ENCODE measurements at regions not wholly inside any gene's neighbourhood (a gene's known extent, or its start where the extent isn't known, plus 50 kb on each side); places are given as distances from the start of the nearest gene placed in this dataset.

DNA sequence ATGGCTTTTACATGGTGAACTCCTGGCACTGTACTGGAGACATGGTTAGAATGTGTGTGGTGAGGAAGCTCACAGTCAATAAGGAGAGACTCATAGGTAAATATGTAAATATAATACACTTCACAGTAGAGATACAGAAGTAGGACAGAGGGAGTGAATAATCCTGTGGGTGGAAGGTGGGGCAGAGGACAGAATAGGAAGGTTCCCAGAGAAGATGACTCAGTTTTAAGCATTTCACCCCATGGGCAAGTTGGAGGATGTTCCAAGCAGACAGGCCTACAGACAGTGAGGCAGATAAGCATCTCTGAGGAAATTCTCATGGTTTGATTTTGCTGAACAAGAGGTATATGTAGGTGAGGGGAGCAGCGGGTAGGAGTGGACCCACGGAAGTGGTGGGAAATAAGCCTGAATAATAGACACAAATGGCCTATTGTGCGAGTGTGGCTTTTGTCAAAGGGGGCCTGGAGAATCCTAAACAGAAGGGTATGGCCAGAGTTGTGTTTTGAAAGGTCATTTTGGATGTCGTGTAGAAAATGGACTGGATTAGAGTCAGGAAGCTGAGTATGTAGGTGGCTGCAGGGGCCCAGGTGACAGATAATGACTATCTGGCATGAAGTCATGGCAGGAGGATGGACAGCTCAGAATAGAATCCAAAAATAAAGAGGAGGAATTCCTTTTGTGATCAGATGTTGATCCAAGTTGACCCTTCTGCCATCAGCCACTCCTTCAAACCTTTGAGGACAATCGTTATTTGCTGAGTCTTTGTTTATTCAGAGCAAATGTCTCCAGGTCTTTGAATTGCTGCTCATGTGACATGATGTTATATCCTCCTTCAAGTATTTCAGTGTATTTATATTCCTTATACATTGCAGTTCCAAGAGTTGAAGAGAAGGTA is 97.3 kb upstream of the THRB start:
- DNase-seq (ENCODE audit: low read depth, low spot score): no peak
- ChIA-PET POLR2A (no interaction called here), CTCF (interaction anchor here (1.4 kb wide), 1 partner anchor 92 kb away, joined by 3 read pairs; no protein-coding TSS in a partner anchor)
- no peak overlapping the region for H3K4me3 ChIP-seq (ENCODE audit: low read depth, low read length)
- TF ChIP-seq, protein P1, sequence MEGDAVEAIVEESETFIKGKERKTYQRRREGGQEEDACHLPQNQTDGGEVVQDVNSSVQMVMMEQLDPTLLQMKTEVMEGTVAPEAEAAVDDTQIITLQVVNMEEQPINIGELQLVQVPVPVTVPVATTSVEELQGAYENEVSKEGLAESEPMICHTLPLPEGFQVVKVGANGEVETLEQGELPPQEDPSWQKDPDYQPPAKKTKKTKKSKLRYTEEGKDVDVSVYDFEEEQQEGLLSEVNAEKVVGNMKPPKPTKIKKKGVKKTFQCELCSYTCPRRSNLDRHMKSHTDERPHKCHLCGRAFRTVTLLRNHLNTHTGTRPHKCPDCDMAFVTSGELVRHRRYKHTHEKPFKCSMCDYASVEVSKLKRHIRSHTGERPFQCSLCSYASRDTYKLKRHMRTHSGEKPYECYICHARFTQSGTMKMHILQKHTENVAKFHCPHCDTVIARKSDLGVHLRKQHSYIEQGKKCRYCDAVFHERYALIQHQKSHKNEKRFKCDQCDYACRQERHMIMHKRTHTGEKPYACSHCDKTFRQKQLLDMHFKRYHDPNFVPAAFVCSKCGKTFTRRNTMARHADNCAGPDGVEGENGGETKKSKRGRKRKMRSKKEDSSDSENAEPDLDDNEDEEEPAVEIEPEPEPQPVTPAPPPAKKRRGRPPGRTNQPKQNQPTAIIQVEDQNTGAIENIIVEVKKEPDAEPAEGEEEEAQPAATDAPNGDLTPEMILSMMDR (IDR thresholded peaks at IDR 0.05; ENCODE audit: insufficient read depth, low read length, missing control alignments): no peak

DNA sequence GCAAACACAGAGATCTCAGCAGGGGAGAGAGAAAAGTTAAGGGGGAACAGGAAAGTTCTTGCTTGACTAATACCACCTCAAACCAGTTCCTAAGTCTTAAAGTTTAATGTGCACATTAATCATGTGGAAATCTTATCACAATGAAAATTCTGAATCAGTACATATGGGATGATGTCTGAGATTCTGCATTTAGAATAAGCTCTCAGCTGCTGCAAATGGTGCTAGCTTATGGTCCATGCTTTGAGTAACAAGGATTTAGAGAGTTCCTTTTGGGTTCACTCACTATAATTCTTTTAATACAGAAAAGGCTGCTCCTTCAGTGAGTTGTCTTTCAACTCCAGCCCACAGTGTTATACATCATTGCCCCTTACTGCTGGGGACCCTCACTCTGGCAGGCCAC is 99.5 kb upstream of the THRB start:
- TF ChIP-seq, protein P1 (IDR thresholded peaks at IDR 0.05; ENCODE audit: insufficient read depth, low read length, missing control alignments): no peak
- DNase-seq (ENCODE audit: low read depth, low spot score): no peak
- POLR2A ChIA-PET: no interaction called here
- CTCF ChIA-PET: no interaction called here
- H3K4me3 ChIP-seq (ENCODE audit: low read depth, low read length): no peak overlapping the region

DNA sequence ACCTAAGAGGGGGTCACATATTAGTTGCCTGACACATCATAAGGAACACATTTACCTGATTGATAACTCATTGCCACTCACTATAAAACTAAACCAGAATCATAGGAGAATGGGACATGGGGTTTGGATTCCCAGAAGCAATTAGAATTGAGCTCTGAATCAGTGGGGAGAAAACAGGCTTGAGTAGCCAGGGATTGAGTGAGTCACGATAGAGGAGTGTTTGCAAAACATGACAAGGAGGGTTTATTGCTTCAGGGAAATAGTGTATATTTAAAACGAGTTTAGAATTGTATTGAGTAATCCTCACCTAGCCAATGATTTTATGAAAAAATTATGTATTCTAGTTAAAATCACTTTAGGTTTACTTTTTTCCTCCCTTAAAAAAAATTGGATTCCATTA is 101.1 kb upstream of the THRB start:
- ChIA-PET CTCF (no interaction called here), POLR2A (no interaction called here)
- no peak overlapping the region for H3K4me3 ChIP-seq (ENCODE audit: low read depth, low read length)
- DNase-seq (ENCODE audit: low read depth, low spot score): no peak
- TF ChIP-seq, protein P1 (IDR thresholded peaks at IDR 0.05; ENCODE audit: insufficient read depth, low read length, missing control alignments): no peak

DNA sequence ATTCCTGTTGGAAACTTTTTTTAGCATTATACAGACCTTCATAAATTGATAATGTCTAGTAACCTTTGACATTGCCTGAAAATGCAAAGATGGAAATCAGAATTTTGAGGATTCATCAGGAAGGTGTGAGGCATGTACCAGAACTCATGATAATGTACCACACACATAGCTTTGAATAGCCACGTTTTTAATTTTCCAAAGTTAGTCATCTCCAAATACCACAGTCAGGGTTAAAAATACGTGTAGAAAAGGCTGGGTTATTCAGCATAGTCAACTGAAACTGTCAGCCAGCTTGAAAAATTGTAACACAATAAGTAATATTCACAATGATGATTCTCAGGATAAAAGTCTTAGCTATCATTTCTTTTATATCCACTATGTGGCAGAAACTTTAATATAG is 102.0 kb upstream of the THRB start:
- POLR2A ChIA-PET: no interaction called here
- no peak for DNase-seq (ENCODE audit: low read depth, low spot score)
- TF ChIP-seq, protein P1 (IDR thresholded peaks at IDR 0.05; ENCODE audit: insufficient read depth, low read length, missing control alignments): no peak
- no peak overlapping the region for H3K4me3 ChIP-seq (ENCODE audit: low read depth, low read length)
- CTCF ChIA-PET: no interaction called here

DNA sequence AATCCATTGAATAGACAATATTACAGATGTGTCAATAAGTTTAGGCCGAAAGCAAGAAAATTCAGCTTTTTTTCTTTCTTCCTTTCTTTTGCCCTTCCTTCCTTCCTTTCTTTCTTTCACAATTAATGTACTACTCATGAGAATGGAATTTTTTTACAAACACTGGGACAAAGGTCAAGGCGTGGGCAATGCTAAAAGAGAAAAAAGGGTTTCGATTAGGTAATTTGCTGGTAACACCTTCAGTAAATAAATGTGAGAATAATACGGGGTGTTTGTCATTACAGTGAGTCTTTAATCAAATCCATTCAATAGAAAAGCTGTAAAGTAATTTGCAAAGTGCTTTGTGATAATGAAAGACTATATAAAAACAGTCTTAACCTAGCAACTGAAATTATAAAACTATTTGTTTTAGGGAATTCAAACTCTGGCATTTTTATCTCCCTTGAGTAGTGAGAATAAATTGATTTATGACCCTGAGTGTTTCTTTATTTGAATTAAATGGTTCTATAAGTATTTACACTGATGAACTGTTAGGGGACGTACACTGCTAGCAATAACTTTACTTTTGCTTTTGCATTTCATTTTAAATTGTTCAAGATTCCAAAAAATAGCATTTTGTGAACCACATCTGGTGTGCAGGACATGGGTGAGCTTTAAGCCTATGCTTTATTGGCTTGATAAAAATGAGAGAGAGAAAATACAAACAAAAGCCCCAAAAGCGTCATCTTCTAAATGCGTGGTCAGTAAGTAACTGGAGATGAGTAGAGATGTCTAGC is 104.2 kb upstream of the THRB start:
- DNase-seq (ENCODE audit: low read depth, low spot score): no peak
- CTCF ChIA-PET: no interaction called here
- POLR2A ChIA-PET: no interaction called here

More for the DNA sequence above, 104.2 kb upstream of the THRB start:
- TF ChIP-seq, protein P1 (IDR thresholded peaks at IDR 0.05; ENCODE audit: insufficient read depth, low read length, missing control alignments): no peak
- no peak overlapping the region for H3K4me3 ChIP-seq (ENCODE audit: low read depth, low read length)

Measured in AG04449 (cell line).